ENCODE measurements at regions not wholly inside any gene's neighbourhood (a gene's known extent, or its start where the extent isn't known, plus 50 kb on each side); places are given as distances from the start of the nearest gene placed in this dataset.

DNA sequence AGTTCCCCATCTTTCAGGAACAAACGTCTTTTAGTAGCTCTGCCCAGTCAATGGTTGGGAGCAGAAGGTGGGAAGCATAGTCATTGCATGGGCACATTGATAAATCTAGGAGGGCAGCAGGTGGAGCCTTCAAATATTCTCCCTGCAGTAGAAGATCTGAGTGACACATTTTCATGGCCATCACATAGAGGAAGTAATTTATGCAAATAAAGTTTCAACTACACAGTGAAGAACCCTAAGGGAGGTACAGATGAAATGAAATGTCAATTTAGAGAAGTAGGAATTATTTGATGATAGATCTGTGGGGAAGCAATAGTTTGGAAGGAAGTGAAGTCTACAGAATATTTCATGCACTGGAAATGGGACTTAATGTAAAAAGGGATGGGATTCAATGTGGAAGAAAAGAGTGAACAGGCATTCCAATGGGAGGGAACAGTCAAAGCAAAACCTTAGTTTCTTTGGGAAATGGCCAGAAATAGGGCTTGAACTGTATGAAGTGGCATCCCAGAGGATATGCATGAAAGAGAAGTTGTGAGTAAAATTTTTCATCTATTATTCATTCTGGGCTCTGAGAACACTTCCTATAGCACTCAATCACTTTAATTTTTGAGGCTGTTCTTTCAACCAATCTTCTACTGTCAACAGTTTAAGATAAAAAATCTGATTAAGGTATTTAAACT is 256.2 kb upstream of the LUZP2 start:
- no peak for TF ChIP-seq CTCF (optimal IDR thresholded peaks at IDR 0.05 in 1 of 3, IDR thresholded peaks at IDR 0.05 in 1 of 3, conservative IDR thresholded peaks at IDR 0.05 in 1 of 3; ENCODE audit: extremely low read depth in 1 of 3, insufficient read depth in 2 of 3, low read length in 3 of 3)
- TF ChIP-seq EZH2 (IDR thresholded peaks at IDR 0.05; ENCODE audit: low read length), result no peak
